HUES48 (cell line): ENCODE measurements at regions not wholly inside any gene's neighbourhood (a gene's known extent, or its start where the extent isn't known, plus 50 kb on each side); places are given as distances from the start of the nearest gene placed in this dataset.
"Not testable (repeated sequence)": the region's sequence is repeated elsewhere in the genome, so short reads cannot be mapped to it uniquely, and the experiment has no call there.

Source experiments
- H3K27ac ChIP-seq: one replicate; pipeline ENCODE4 v1.7.0; 2013; ENCODE audit warnings: low read depth, low read length, inconsistent platforms
- H3K27me3 ChIP-seq: 2 replicates; pipeline ENCODE4 v1.6.1; 2013; ENCODE audit warnings: mild to moderate bottlenecking, low read length; ENCODE audit not compliant: control insufficient read depth, insufficient read depth
- H3K36me3 ChIP-seq: 2 replicates; pipeline ENCODE4 v1.6.1; 2013; ENCODE audit warnings: low read length; ENCODE audit not compliant: control insufficient read depth, insufficient read depth
- H3K4me1 ChIP-seq: 2 replicates; pipeline ENCODE4 v1.6.1; 2013; ENCODE audit warnings: mild to moderate bottlenecking, low read length; ENCODE audit not compliant: control insufficient read depth, insufficient read depth
- H3K4me3 ChIP-seq: 2 replicates; pipeline ENCODE4 v1.5.1; 2013; ENCODE audit warnings: mild to moderate bottlenecking, low read depth, low read length
- H3K9ac ChIP-seq: 2 replicates; pipeline ENCODE4 v1.6.1; 2013; ENCODE audit warnings: mild to moderate bottlenecking, low read depth, low read length, moderate library complexity
- H3K9me3 ChIP-seq: 2 replicates; pipeline ENCODE4 v1.6.1; 2013; ENCODE audit warnings: low read length; ENCODE audit not compliant: control insufficient read depth, insufficient read depth

- Histone ChIP-seq H3K36me3 (no peaks in the 10 kb centered on the region), H3K9me3 (no peaks in the 10 kb centered on the region), H3K4me3 (no peak overlapping the region), H3K9ac (no peak overlapping the region), H3K27ac (no peak overlapping the region), H3K4me1 (no peaks in the 10 kb centered on the region), H3K27me3 (no peaks in the 10 kb centered on the region)
These were observed 96.2 kb downstream of the RGS2 start for GRCh38 chr1:192905049-192905448.

GRCh38 chr1:192906334-192906733 lies 97.5 kb downstream of the RGS2 start:
- no peaks in the 10 kb centered on the region for H3K4me1 ChIP-seq
- H3K9me3 ChIP-seq, result no peaks in the 10 kb centered on the region
- no peak overlapping the region for H3K4me3 ChIP-seq
- no peaks in the 10 kb centered on the region for H3K27me3 ChIP-seq
- no peak overlapping the region for H3K9ac ChIP-seq
- H3K27ac ChIP-seq, result no peak overlapping the region
- no peaks in the 10 kb centered on the region for H3K36me3 ChIP-seq

- Histone ChIP-seq H3K4me1 (no peaks in the 10 kb centered on the region), H3K27me3 (no peaks in the 10 kb centered on the region), H3K36me3 (no peaks in the 10 kb centered on the region), H3K9me3 (no peaks in the 10 kb centered on the region), H3K27ac (no peak overlapping the region), H3K9ac (no peak overlapping the region), H3K4me3 (no peak overlapping the region)
These were observed 98.9 kb downstream of the RGS2 start for GRCh38 chr1:192907545-192908243.

GRCh38 chr1:192911896-192912656 lies 103.2 kb downstream of the RGS2 start:
- H3K27ac ChIP-seq, H3K4me3 ChIP-seq, H3K4me1 ChIP-seq, H3K9ac ChIP-seq, H3K27me3 ChIP-seq, H3K36me3 ChIP-seq, H3K9me3 ChIP-seq: not testable (repeated sequence)

- H3K9me3 ChIP-seq, result no peaks in the 10 kb centered on the region
- peaks cover 5% of the 10 kb centered on the region; the same call in 1 of the 2 replicates for H3K4me1 ChIP-seq
- no peak overlapping the region for H3K27ac ChIP-seq
- H3K9ac ChIP-seq, result no peak overlapping the region
- no peaks in the 10 kb centered on the region for H3K27me3 ChIP-seq
- no peak overlapping the region for H3K4me3 ChIP-seq
- no peaks in the 10 kb centered on the region for H3K36me3 ChIP-seq
These were observed 104.8 kb downstream of the RGS2 start for GRCh38 chr1:192913683-192914082.

- no peaks in the 10 kb centered on the region for H3K27me3 ChIP-seq
- no peaks in the 10 kb centered on the region for H3K9me3 ChIP-seq
- H3K9ac ChIP-seq, result no peak overlapping the region
- H3K27ac ChIP-seq, result no peak overlapping the region
- H3K4me1 ChIP-seq, result peaks cover 5% of the 10 kb centered on the region; the same call in 1 of the 2 replicates
- no peaks in the 10 kb centered on the region for H3K36me3 ChIP-seq
- no peak overlapping the region for H3K4me3 ChIP-seq
These were observed 105.3 kb downstream of the RGS2 start for GRCh38 chr1:192914092-192914491.

GRCh38 chr1:192914696-192915095 lies 105.9 kb downstream of the RGS2 start:
- Histone ChIP-seq H3K4me1 (peaks cover 5% of the 10 kb centered on the region; the same call in 1 of the 2 replicates), H3K36me3 (no peaks in the 10 kb centered on the region), H3K4me3 (no peak overlapping the region), H3K9ac (no peak overlapping the region), H3K27ac (no peak overlapping the region), H3K9me3 (no peaks in the 10 kb centered on the region), H3K27me3 (no peaks in the 10 kb centered on the region)

- H3K4me3 ChIP-seq, result no peak overlapping the region
- H3K9me3 ChIP-seq, result no peaks in the 10 kb centered on the region
- H3K9ac ChIP-seq, result no peak overlapping the region
- no peak overlapping the region for H3K27ac ChIP-seq
- H3K36me3 ChIP-seq, result no peaks in the 10 kb centered on the region
- peaks cover 5% of the 10 kb centered on the region; the same call in 1 of the 2 replicates for H3K4me1 ChIP-seq
- no peaks in the 10 kb centered on the region for H3K27me3 ChIP-seq
These were observed 107.2 kb downstream of the RGS2 start for GRCh38 chr1:192916021-192916420.

- Histone ChIP-seq H3K9ac (no peak overlapping the region), H3K4me1 (peaks cover 5% of the 10 kb centered on the region; the same call in 1 of the 2 replicates), H3K36me3 (no peaks in the 10 kb centered on the region), H3K9me3 (no peaks in the 10 kb centered on the region), H3K4me3 (no peak overlapping the region), H3K27ac (no peak overlapping the region), H3K27me3 (no peaks in the 10 kb centered on the region)
These were observed 109.4 kb downstream of the RGS2 start for GRCh38 chr1:192918259-192918658.

- Histone ChIP-seq H3K27me3 (no peaks in the 10 kb centered on the region), H3K27ac (no peak overlapping the region), H3K9ac (no peak overlapping the region), H3K4me3 (no peak overlapping the region), H3K4me1 (no peaks in the 10 kb centered on the region), H3K36me3 (no peaks in the 10 kb centered on the region), H3K9me3 (no peaks in the 10 kb centered on the region)
These were observed 111.6 kb downstream of the RGS2 start for GRCh38 chr1:192920412-192920811.

- no peak overlapping the region for H3K9ac ChIP-seq
- no peak overlapping the region for H3K27ac ChIP-seq
- no peaks in the 10 kb centered on the region for H3K9me3 ChIP-seq
- no peaks in the 10 kb centered on the region for H3K27me3 ChIP-seq
- no peaks in the 10 kb centered on the region for H3K36me3 ChIP-seq
- H3K4me1 ChIP-seq, result peaks cover 15% of the 10 kb centered on the region
- no peak overlapping the region for H3K4me3 ChIP-seq
These were observed 116.8 kb downstream of the RGS2 start for GRCh38 chr1:192925609-192926008.
